ENCODE measurements at regions not wholly inside any gene's neighbourhood (a gene's known extent, or its start where the extent isn't known, plus 50 kb on each side); places are given as distances from the start of the nearest gene placed in this dataset.

GRCh38 chr1:163820226-163820625 is 498.5 kb downstream of the NUF2 start:
- no peak for TF ChIP-seq POLR2A (IDR thresholded peaks at IDR 0.05)
- no peak for TF ChIP-seq CTCF (IDR thresholded peaks at IDR 0.05)

Data from right lobe of liver (tissue), 4 donors.